Hematopoietic multipotent progenitor cell treated with erythropoietin and hydrocortisone succinate and interleukin-3 and kit ligand, for 4 days (in vitro differentiated cells): ENCODE measurements at regions not wholly inside any gene's neighbourhood (a gene's known extent, or its start where the extent isn't known, plus 50 kb on each side); places are given as distances from the start of the nearest gene placed in this dataset.

Experiments
- DNase-seq: peaks from one replicate; pipeline ENCODE4 v3.0.0-alpha.2; 2015

GRCh38 chr11:32204751-32205150, 113.9 kb downstream of the RCN1 start:
- DNase-seq = no peak

GRCh38 chr11:32210556-32210955, 119.7 kb downstream of the RCN1 start:
- DNase-seq = peak; percentile 44

GRCh38 chr11:32213223-32213622, 122.3 kb downstream of the RCN1 start:
- DNase-seq = no peak

GRCh38 chr11:32215157-32215556, 124.3 kb downstream of the RCN1 start:
- DNase-seq = no peak

- no peak for DNase-seq
Observed at GRCh38 chr11:32216749-32217148, 125.9 kb downstream of the RCN1 start.

GRCh38 chr11:32219320-32219719, 128.4 kb downstream of the RCN1 start:
- no peak for DNase-seq

- DNase-seq = no peak
Observed at GRCh38 chr11:32221476-32222032, 130.7 kb downstream of the RCN1 start.

GRCh38 chr11:32224580-32224979, 133.7 kb downstream of the RCN1 start:
- no peak for DNase-seq

GRCh38 chr11:32225571-32226285, 134.9 kb downstream of the RCN1 start:
- DNase-seq = no peak

GRCh38 chr11:32226480-32226879, 135.6 kb downstream of the RCN1 start:
- no peak for DNase-seq

GRCh38 chr11:32229576-32230240, 138.8 kb downstream of the RCN1 start:
- DNase-seq = no peak

- DNase-seq = peak; percentile 70
Observed at GRCh38 chr11:32231909-32232493, 141.1 kb downstream of the RCN1 start.

GRCh38 chr11:32232516-32232915, 141.6 kb downstream of the RCN1 start:
- DNase-seq = no peak

- DNase-seq = no peak
Observed at GRCh38 chr11:32233276-32233675, 142.4 kb downstream of the RCN1 start.

GRCh38 chr11:32233928-32234327, 143.1 kb downstream of the RCN1 start:
- no peak for DNase-seq

GRCh38 chr11:32244453-32244852, 153.6 kb downstream of the RCN1 start:
- no peak for DNase-seq

- no peak for DNase-seq
Observed at GRCh38 chr11:32253706-32254105, 162.8 kb downstream of the RCN1 start.

- no peak for DNase-seq
Observed at GRCh38 chr11:32255841-32256240, 165.0 kb downstream of the RCN1 start.

- no peak for DNase-seq
Observed at GRCh38 chr11:32256466-32256865, 165.6 kb downstream of the RCN1 start.

GRCh38 chr11:32259641-32260081, 168.8 kb downstream of the RCN1 start:
- peak; percentile 52 for DNase-seq

GRCh38 chr11:32262367-32262766, 171.5 kb downstream of the RCN1 start:
- no peak for DNase-seq

- no peak for DNase-seq
Observed at GRCh38 chr11:32265911-32266310, 169.4 kb downstream of the WT1 start.

GRCh38 chr11:32266601-32267000, 168.7 kb downstream of the WT1 start:
- peak; percentile 10 for DNase-seq

GRCh38 chr11:32267679-32268187, 167.6 kb downstream of the WT1 start:
- DNase-seq = no peak
